GM12878 (cell line): ENCODE measurements at regions not wholly inside any gene's neighbourhood (a gene's known extent, or its start where the extent isn't known, plus 50 kb on each side); places are given as distances from the start of the nearest gene placed in this dataset.

Experiments used
- ATAC-seq: fragments of 200-7000 bp; cut with Tn5 transposase; 3 replicates; pipeline ENCODE4 v1.9.1; 2020; ENCODE audit warnings: mild to moderate bottlenecking, moderate library complexity
- BruUV-seq: library from RNA; stranded (reverse); fragments of 400-500 nt; replicated peaks from 2 replicates; lab custom pipeline; 2021; lab: Mats Ljungman, UMichigan
- CTCF ChIA-PET: fragments of 300-600 bp; sonication (Branson Sonifier 250); formaldehyde crosslinking; extraction: SDS; loops from one replicate; lab custom pipeline; 2021; ENCODE audit warnings: inconsistent platforms; lab: Yijun Ruan, JAX
- POLR2A ChIA-PET: fragments of 350-600 bp; formaldehyde crosslinking; extraction: SDS; loops from one replicate; lab custom pipeline; 2021; ENCODE audit warnings: inconsistent platforms; lab: Charles Lee
- RAD21 ChIA-PET: fragments of 300-600 bp; sonication (Branson Sonifier 250); formaldehyde crosslinking; loops from one replicate; lab custom pipeline; 2023; ENCODE audit warnings: antibody characterized with exemption; ENCODE audit not compliant: unreplicated experiment; lab: Charles Lee
- SMC1A ChIA-PET: fragments of 300-600 bp; sonication (Branson Sonifier 250); formaldehyde crosslinking; loops from one replicate; lab custom pipeline; 2023; ENCODE audit not compliant: unreplicated experiment, uncharacterized antibody; lab: Charles Lee
- DNase-seq: peaks from one replicate; pipeline ENCODE4 v3.0.0-alpha.2; 2011; ENCODE audit warnings: low read depth, low spot score
- FAIRE-seq: peaks from 3 replicates; lab custom pipeline; 2011; peaks lifted over from hg19 to GRCh38; lab: Jason Lieb, UNC
- H2AFZ ChIP-seq: 2 replicates; pipeline ENCODE4 v1.6.0; 2011; ENCODE audit warnings: low read depth, low read length, control low read depth; ENCODE audit not compliant: control insufficient read depth
- H3K27ac ChIP-seq: 2 replicates; pipeline ENCODE4 v1.5.1; 2011; ENCODE audit warnings: control low read depth; ENCODE audit not compliant: control insufficient read depth, insufficient read depth
- H3K27me3 ChIP-seq, 2 experiments: replicated peaks in 1 of 2; 2 replicates each; pipeline versions ENCODE4 v1.6.0 to v1.6.1; 2011; ENCODE audit warnings: low read length in 1 of 2; ENCODE audit not compliant: control insufficient read depth in 2 of 2, insufficient read depth in 2 of 2
- H3K36me3 ChIP-seq, 2 experiments: 2 replicates each; pipeline ENCODE4 v1.5.1; 2011; ENCODE audit warnings: low read length in 1 of 2; ENCODE audit not compliant: control insufficient read depth in 2 of 2, insufficient read depth in 2 of 2
- H3K4me1 ChIP-seq: 2 replicates; pipeline ENCODE4 v1.6.1; 2011; ENCODE audit warnings: mild to moderate bottlenecking, low read length, moderate library complexity, mixed read lengths; ENCODE audit not compliant: control insufficient read depth, insufficient read depth
- H3K4me2 ChIP-seq: 2 replicates; pipeline ENCODE4 v1.6.0; 2011; ENCODE audit warnings: control low read depth; ENCODE audit not compliant: control insufficient read depth, insufficient read depth
- H3K4me3 ChIP-seq: fragments of 200-600 bp; sonication (generic); 2 replicates; pipeline ENCODE4 v1.5.1; 2016
- H3K79me2 ChIP-seq: 2 replicates; pipeline ENCODE4 v1.6.0; 2011; ENCODE audit warnings: low read length; ENCODE audit not compliant: control insufficient read depth, insufficient read depth
- H3K9ac ChIP-seq: 2 replicates; pipeline ENCODE4 v1.8.0; 2011; ENCODE audit warnings: low read length, control low read depth, mixed read lengths; ENCODE audit not compliant: control insufficient read depth, insufficient read depth
- H3K9me3 ChIP-seq: replicated peaks from 3 replicates; pipeline ENCODE4 v1.5.1; 2011; ENCODE audit warnings: mild to moderate bottlenecking, low read length; ENCODE audit not compliant: control insufficient read depth, insufficient read depth
- H4K20me1 ChIP-seq: 2 replicates; pipeline ENCODE4 v1.6.0; 2011; ENCODE audit not compliant: control insufficient read depth, insufficient read depth
- ATF7 ChIP-seq: fragments of 450-650 bp; IDR thresholded peaks from 2 replicates; pipeline ENCODE4 v1.6.1; 2016; ENCODE audit warnings: low read depth, mild to moderate bottlenecking
- CBX5 ChIP-seq: sonication (generic); IDR thresholded peaks from 2 replicates; pipeline ENCODE4 v1.6.1; 2016; ENCODE audit warnings: low read depth, moderate library complexity, mild to moderate bottlenecking, inconsistent platforms
- CTCF ChIP-seq, 3 experiments: IDR thresholded peaks in 2 of 3; conservative IDR thresholded peaks in 1 of 3; 2 replicates each; pipeline ENCODE4 v1.5.1; 2011; ENCODE audit warnings: low read depth in 3 of 3, low read length in 3 of 3, mild to moderate bottlenecking in 3 of 3, control low read depth in 2 of 3, moderate library complexity in 2 of 3, inconsistent platforms in 1 of 3, mixed read lengths in 1 of 3; ENCODE audit not compliant: control insufficient read depth in 2 of 3, insufficient read depth in 1 of 3; ENCODE audit errors: extremely low read depth in 1 of 3
- ESRRA ChIP-seq: IDR thresholded peaks from 2 replicates; pipeline ENCODE4 v1.6.1; 2012; ENCODE audit warnings: mild to moderate bottlenecking, low read length, improper control_type of control experiment
- JUND ChIP-seq: IDR thresholded peaks from 2 replicates; pipeline ENCODE4 v1.6.1; 2012; ENCODE audit warnings: low read depth, mild to moderate bottlenecking, low read length, improper control_type of control experiment, moderate library complexity
- MXI1 ChIP-seq: fragments of 150-350 bp; IDR thresholded peaks from 2 replicates; pipeline ENCODE4 v1.6.1; 2011; ENCODE audit warnings: low read depth, mild to moderate bottlenecking, inconsistent platforms, low read length, improper control_type of control experiment
- TBL1XR1 ChIP-seq: IDR thresholded peaks from 2 replicates; pipeline ENCODE4 v1.6.1; 2012; ENCODE audit warnings: low read depth, low read length, improper control_type of control experiment
- TCF7 ChIP-seq: IDR thresholded peaks from 2 replicates; pipeline ENCODE4 v1.6.1; 2014; ENCODE audit warnings: antibody characterized with exemption, borderline replicate concordance
- USF1 ChIP-seq: IDR thresholded peaks from 2 replicates; pipeline ENCODE4 v1.6.1; 2011; ENCODE audit warnings: borderline replicate concordance, low read depth, mild to moderate bottlenecking, moderate library complexity, mixed read lengths, low read length; ENCODE audit not compliant: insufficient read depth; ENCODE audit errors: extremely low read length
- YY1 ChIP-seq: IDR thresholded peaks from 2 replicates; pipeline ENCODE4 v1.6.1; 2011; ENCODE audit warnings: low read depth, mild to moderate bottlenecking, low read length
- ZNF622 ChIP-seq: fragments of 450-650 bp; IDR thresholded peaks from 2 replicates; pipeline ENCODE4 v1.6.1; 2017; ENCODE audit warnings: mild to moderate bottlenecking, inconsistent platforms
- WGBS: methylation state at CpG from one replicate; pipeline ENCODE4 v1.1.6; 2016; ENCODE audit warnings: low lambda C conversion rate; ENCODE audit not compliant: insufficient replicate concordance, insufficient coverage; ENCODE audit errors: missing lambda C conversion rate; 5-methylcytosine and 5-hydroxymethylcytosine counted together
- in situ Hi-C: fragments of 300-500 bp; cut with MboI; formaldehyde crosslinking; loops from 9 replicates; pipeline ENCODE4 v1.14.3; 2018; ENCODE audit warnings: mixed read lengths
- intact Hi-C: fragments of 100-400 bp; cut with micrococcal nuclease; formaldehyde crosslinking; loops from one replicate; pipeline ENCODE4 v1.14.2; 2022; ENCODE audit not compliant: unreplicated experiment

- no peak for TF ChIP-seq ESRRA
- TF ChIP-seq TBL1XR1, result no peak
- no peak for TF ChIP-seq CTCF (IDR thresholded peaks at IDR 0.05 in 2 of 3, conservative IDR thresholded peaks at IDR 0.05 in 1 of 3; ENCODE audit: control insufficient read depth in 2 of 3, extremely low read depth in 1 of 3, insufficient read depth in 1 of 3, low read depth in 3 of 3, low read length in 3 of 3)
- no peak for TF ChIP-seq CBX5
- no peak for TF ChIP-seq YY1
Observed at GRCh38 chr2:153354377-153354776, 124.2 kb downstream of the RPRM start (continued).

- FAIRE-seq, result no peak
Observed at GRCh38 chr2:153349603-153350002, 129.0 kb downstream of the RPRM start.

More at GRCh38 chr2:153349603-153350002, 129.0 kb downstream of the RPRM start:
- DNase-seq (no peak), ATAC-seq (no peak)
- ChIA-PET SMC1A (no interaction called here), CTCF (no interaction called here), POLR2A (no interaction called here), RAD21 (no interaction called here)
- Histone ChIP-seq H2AFZ (no peak overlapping the region), H3K27ac (no peak overlapping the region), H4K20me1 (no peaks in the 10 kb centered on the region), H3K9me3 (no peaks in the 10 kb centered on the region), H3K9ac (no peak overlapping the region), H3K4me1 (no peaks in the 10 kb centered on the region), H3K4me3 (no peak overlapping the region), H3K27me3 (no peaks in the 10 kb centered on the region), H3K4me2 (no peak overlapping the region), H3K79me2 (no peaks in the 10 kb centered on the region), H3K36me3 (no peaks in the 10 kb centered on the region)
- WGBS, result 39% methylated on average over 4 of the region's 4 CpGs
- TF ChIP-seq ZNF622 (no peak), ATF7 (no peak), MXI1 (no peak), USF1 (no peak), ESRRA (no peak), TCF7 (no peak), JUND (no peak)
- no TSS peak for BruUV-seq
- in situ Hi-C loops, result no loop called here
- intact Hi-C loops, result no loop called here
